ENCODE measurements at regions not wholly inside any gene's neighbourhood (a gene's known extent, or its start where the extent isn't known, plus 50 kb on each side); places are given as distances from the start of the nearest gene placed in this dataset.
"Not testable (repeated sequence)": the region's sequence is repeated elsewhere in the genome, so short reads cannot be mapped to it uniquely, and the experiment has no call there.

DNA sequence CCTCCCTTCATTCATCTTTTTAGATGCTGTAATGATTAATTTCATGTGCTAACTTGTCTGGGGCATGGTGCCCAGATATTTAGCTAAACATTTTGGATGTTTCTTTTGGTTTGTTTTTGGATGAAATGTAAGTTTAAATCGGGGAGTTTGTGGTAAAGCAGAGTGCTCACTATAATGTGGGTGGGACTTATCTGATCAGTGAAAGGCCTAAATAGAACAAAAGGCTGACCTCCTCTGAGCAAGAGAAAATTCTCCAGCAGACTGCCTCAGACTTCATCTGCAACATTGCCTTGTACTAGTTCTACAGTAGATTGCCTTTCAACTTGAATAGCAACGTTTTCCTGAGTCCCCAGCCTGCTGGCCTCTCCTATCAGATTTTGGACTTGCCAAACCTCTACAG is 183.6 kb downstream of the S1PR1 start:
- Histone ChIP-seq H3K9me3 (no peaks in the 10 kb centered on the region), H3K4me1 (no peaks in the 10 kb centered on the region), H3K27me3 (no peaks in the 10 kb centered on the region), H3K9ac (ENCODE audit: low read depth in 2 of 2, low read length in 2 of 2) (no peak overlapping the region), H3K27ac (no peak overlapping the region), H3K4me3 (no peak overlapping the region), H3K36me3 (no peaks in the 10 kb centered on the region)
- DNase-seq: no peak
- intact Hi-C loops (cut with DNase I): no loop called here
- no peak for TF ChIP-seq CTCF (IDR thresholded peaks at IDR 0.05)

DNA sequence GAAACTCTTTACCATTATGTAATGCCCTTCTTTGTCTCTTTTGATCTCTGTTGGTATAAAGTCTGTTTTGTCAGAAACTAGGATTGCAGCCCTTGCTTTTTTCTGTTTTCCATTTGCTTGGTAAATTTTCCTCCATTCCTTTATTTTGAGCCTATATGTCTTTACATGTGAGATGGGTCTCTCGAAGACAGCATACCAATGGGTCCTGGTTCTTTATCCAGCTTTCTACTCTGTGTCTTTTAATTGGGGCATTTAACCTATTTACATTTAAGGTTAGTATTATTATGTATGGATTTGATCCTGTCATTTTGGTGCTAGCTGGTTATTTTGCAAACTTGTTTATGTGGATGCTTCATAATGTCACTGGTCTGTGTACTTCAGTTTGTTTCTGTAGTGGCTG is 191.3 kb downstream of the S1PR1 start:
- DNase-seq; H3K9me3 ChIP-seq; H3K36me3 ChIP-seq; H3K27ac ChIP-seq; intact Hi-C loops (cut with DNase I); H3K27me3 ChIP-seq; H3K4me1 ChIP-seq; H3K9ac ChIP-seq (ENCODE audit: low read depth in 2 of 2, low read length in 2 of 2); H3K4me3 ChIP-seq: not testable (repeated sequence)

GRCh38 chr1:101428562-101428961 is 191.7 kb downstream of the S1PR1 start:
- H3K4me1 ChIP-seq: no peaks in the 10 kb centered on the region
- TF ChIP-seq CTCF (IDR thresholded peaks at IDR 0.05): no peak
- no peak overlapping the region for H3K4me3 ChIP-seq
- no peaks in the 10 kb centered on the region for H3K36me3 ChIP-seq
- H3K9ac ChIP-seq (ENCODE audit: low read depth in 2 of 2, low read length in 2 of 2): no peak overlapping the region
- no peaks in the 10 kb centered on the region for H3K27me3 ChIP-seq
- no peak for DNase-seq
- no peak overlapping the region for H3K27ac ChIP-seq
- intact Hi-C loops (cut with DNase I): no loop called here
- no peaks in the 10 kb centered on the region for H3K9me3 ChIP-seq

GRCh38 chr1:101431956-101432510 is 195.2 kb downstream of the S1PR1 start:
- Histone ChIP-seq H3K9me3 (no peaks in the 10 kb centered on the region), H3K27ac (no peak overlapping the region), H3K9ac (ENCODE audit: low read depth in 2 of 2, low read length in 2 of 2) (no peak overlapping the region), H3K4me3 (no peak overlapping the region), H3K27me3 (no peaks in the 10 kb centered on the region), H3K4me1 (no peaks in the 10 kb centered on the region), H3K36me3 (no peaks in the 10 kb centered on the region)
- intact Hi-C loops (cut with DNase I): no loop called here
- no peak for DNase-seq
- TF ChIP-seq CTCF (IDR thresholded peaks at IDR 0.05): no peak

- no peak overlapping the region for H3K4me3 ChIP-seq
- intact Hi-C loops (cut with DNase I): no loop called here
- DNase-seq: no peak
- H3K27ac ChIP-seq: no peak overlapping the region
- H3K27me3 ChIP-seq: no peaks in the 10 kb centered on the region
- H3K36me3 ChIP-seq: no peaks in the 10 kb centered on the region
- no peak overlapping the region for H3K9ac ChIP-seq (ENCODE audit: low read depth in 2 of 2, low read length in 2 of 2)
- no peaks in the 10 kb centered on the region for H3K4me1 ChIP-seq
- TF ChIP-seq CTCF (IDR thresholded peaks at IDR 0.05): no peak
- H3K9me3 ChIP-seq: no peaks in the 10 kb centered on the region
These were observed 199.2 kb downstream of the S1PR1 start for GRCh38 chr1:101435831-101436511.

- Histone ChIP-seq H3K9me3 (no peaks in the 10 kb centered on the region), H3K27me3 (no peaks in the 10 kb centered on the region), H3K9ac (ENCODE audit: low read depth in 2 of 2, low read length in 2 of 2) (no peak overlapping the region), H3K36me3 (no peaks in the 10 kb centered on the region), H3K4me1 (no peaks in the 10 kb centered on the region), H3K4me3 (no peak overlapping the region), H3K27ac (no peak overlapping the region)
- DNase-seq: no peak
- intact Hi-C loops (cut with DNase I): no loop called here
- no peak for TF ChIP-seq CTCF (IDR thresholded peaks at IDR 0.05)
These were observed 201.0 kb downstream of the S1PR1 start for GRCh38 chr1:101437800-101438199.
